Calu3 (cell line): ENCODE measurements at regions not wholly inside any gene's neighbourhood (a gene's known extent, or its start where the extent isn't known, plus 50 kb on each side); places are given as distances from the start of the nearest gene placed in this dataset.

ENCODE experiments used
- BruUV-seq: library from RNA; stranded (reverse); fragments of 400-500 nt; replicated peaks from 2 replicates; lab custom pipeline; 2021; lab: Mats Ljungman, UMichigan
- CTCF ChIA-PET: fragments of 300-600 bp; sonication (Branson Sonifier 250); formaldehyde crosslinking; loops from one replicate; lab custom pipeline; 2022; ENCODE audit warnings: antibody characterized with exemption; lab: Charles Lee
- DNase-seq: peaks from one replicate; pipeline ENCODE4 v3.0.0; 2022
- H3K27ac Mint-ChIP-seq: one replicate; pipeline ENCODE4 v1.8.0; 2022; ENCODE audit warnings: mixed read lengths; ENCODE audit not compliant: unreplicated experiment
- H3K27me3 Mint-ChIP-seq: one replicate; pipeline ENCODE4 v1.8.0; 2022; ENCODE audit warnings: mixed read lengths; ENCODE audit not compliant: unreplicated experiment
- H3K36me3 Mint-ChIP-seq: one replicate; pipeline ENCODE4 v1.8.0; 2022; ENCODE audit warnings: mild to moderate bottlenecking, moderate library complexity, mixed read lengths; ENCODE audit not compliant: insufficient read depth, unreplicated experiment
- H3K4me1 Mint-ChIP-seq: one replicate; pipeline ENCODE4 v1.8.0; 2022; ENCODE audit warnings: mild to moderate bottlenecking, low read depth, mixed read lengths; ENCODE audit not compliant: unreplicated experiment
- H3K4me3 Mint-ChIP-seq: one replicate; pipeline ENCODE4 v1.8.0; 2022; ENCODE audit warnings: mild to moderate bottlenecking, low read depth, moderate library complexity, mixed read lengths; ENCODE audit not compliant: unreplicated experiment
- H3K9me3 Mint-ChIP-seq: one replicate; pipeline ENCODE4 v1.8.0; 2022; ENCODE audit warnings: low read depth, mixed read lengths; ENCODE audit not compliant: unreplicated experiment
- CTCF ChIP-seq: fragments of 200-600 bp; IDR thresholded peaks from one replicate; pipeline ENCODE4 v1.8.0; 2022; ENCODE audit warnings: antibody characterized with exemption; ENCODE audit not compliant: unreplicated experiment
- intact Hi-C: fragments of 100-400 bp; cut with micrococcal nuclease; formaldehyde crosslinking; loops from one replicate; pipeline ENCODE4 v1.10.0; 2022; ENCODE audit not compliant: unreplicated experiment

- H3K9me3 Mint-ChIP-seq: no peaks in the 10 kb centered on the region
- H3K27ac Mint-ChIP-seq: no peak overlapping the region
- no TSS peak for BruUV-seq
- H3K27me3 Mint-ChIP-seq: peaks cover 13% of the 10 kb centered on the region
- no peak for TF ChIP-seq CTCF
- H3K4me1 Mint-ChIP-seq: peaks cover 2% of the 10 kb centered on the region
- CTCF ChIA-PET: interaction anchor here (1.0 to 3.4 kb wide), 2 partner anchors 71 to 347 kb away, joined by 3 to 35 read pairs; no protein-coding TSS in a partner anchor
- intact Hi-C loops: no loop called here
- H3K4me3 Mint-ChIP-seq: no peak overlapping the region
- no peaks in the 10 kb centered on the region for H3K36me3 Mint-ChIP-seq
- no peak for DNase-seq
These were observed 63.6 kb upstream of the ARL8B start for GRCh38 chr3:5058471-5058951.

- H3K4me1 Mint-ChIP-seq: no peaks in the 10 kb centered on the region
These were observed 62.3 kb upstream of the ARL8B start for GRCh38 chr3:5059782-5060181.

GRCh38 chr3:5061218-5061569, 60.9 kb upstream of the ARL8B start:
- no TSS peak for BruUV-seq

More at GRCh38 chr3:5059782-5060181, 62.3 kb upstream of the ARL8B start:
- H3K36me3 Mint-ChIP-seq: no peaks in the 10 kb centered on the region
- no peak for TF ChIP-seq CTCF
- no peak overlapping the region for H3K27ac Mint-ChIP-seq
- CTCF ChIA-PET: interaction anchor here (0.6 to 3.4 kb wide), 4 partner anchors 82 to 348 kb away, joined by 3 to 35 read pairs (median 4); no protein-coding TSS in a partner anchor
- H3K4me3 Mint-ChIP-seq: no peak overlapping the region
- BruUV-seq: no TSS peak
- H3K27me3 Mint-ChIP-seq: peaks cover 13% of the 10 kb centered on the region
- intact Hi-C loops: no loop called here
- no peaks in the 10 kb centered on the region for H3K9me3 Mint-ChIP-seq
- DNase-seq: no peak

GRCh38 chr3:5063724-5064123, 58.4 kb upstream of the ARL8B start:
- TF ChIP-seq CTCF: no peak
- H3K9me3 Mint-ChIP-seq: no peaks in the 10 kb centered on the region
- H3K4me3 Mint-ChIP-seq: no peak overlapping the region
- H3K27me3 Mint-ChIP-seq: peaks cover 16% of the 10 kb centered on the region
- intact Hi-C loops: no loop called here
- no peaks in the 10 kb centered on the region for H3K36me3 Mint-ChIP-seq
- BruUV-seq: no TSS peak
- CTCF ChIA-PET: no interaction called here
- no peaks in the 10 kb centered on the region for H3K4me1 Mint-ChIP-seq
- no peak overlapping the region for H3K27ac Mint-ChIP-seq
- DNase-seq: no peak

More at GRCh38 chr3:5061218-5061569, 60.9 kb upstream of the ARL8B start:
- Mint-ChIP-seq H3K4me3 (no peak overlapping the region), H3K9me3 (no peaks in the 10 kb centered on the region), H3K27me3 (peaks cover 13% of the 10 kb centered on the region), H3K27ac (no peak overlapping the region), H3K4me1 (no peaks in the 10 kb centered on the region), H3K36me3 (no peaks in the 10 kb centered on the region)
- TF ChIP-seq CTCF: no peak
- CTCF ChIA-PET: interaction anchor here (0.6 to 1.2 kb wide), 2 partner anchors 38 to 349 kb away, joined by 4 read pairs; no protein-coding TSS in a partner anchor
- no peak for DNase-seq
- intact Hi-C loops: no loop called here
